HG02884 (cell line): ENCODE measurements at regions not wholly inside any gene's neighbourhood (a gene's known extent, or its start where the extent isn't known, plus 50 kb on each side); places are given as distances from the start of the nearest gene placed in this dataset.

Experiments
- ATAC-seq: cut with Tn5 transposase; IDR thresholded peaks from one replicate; pipeline ENCODE4 v1.9.1; 2021; ENCODE audit warnings: mild to moderate bottlenecking, moderate library complexity; ENCODE audit not compliant: unreplicated experiment

- no peak for ATAC-seq
Measured at GRCh38 chr16:64312980-64313379, 808.9 kb downstream of the CDH11 start.

- no peak for ATAC-seq
Measured at GRCh38 chr16:64312292-64312691, 809.6 kb downstream of the CDH11 start.

- no peak for ATAC-seq
Measured at GRCh38 chr16:64311241-64311640, 810.6 kb downstream of the CDH11 start.

- no peak for ATAC-seq
Measured at GRCh38 chr16:64309398-64310110, 812.3 kb downstream of the CDH11 start.

GRCh38 chr16:64308721-64309120 lies 813.1 kb downstream of the CDH11 start:
- no peak for ATAC-seq

GRCh38 chr16:64307431-64307830 lies 814.4 kb downstream of the CDH11 start:
- no peak for ATAC-seq

GRCh38 chr16:64305663-64306062 lies 816.2 kb downstream of the CDH11 start:
- ATAC-seq: no peak

GRCh38 chr16:64304951-64305350 lies 816.9 kb downstream of the CDH11 start:
- ATAC-seq: no peak

GRCh38 chr16:64304396-64304795 lies 817.5 kb downstream of the CDH11 start:
- ATAC-seq: no peak

- ATAC-seq: no peak
Measured at GRCh38 chr16:64297863-64298600, 823.8 kb downstream of the CDH11 start.

GRCh38 chr16:64295466-64295865 lies 826.4 kb downstream of the CDH11 start:
- ATAC-seq: no peak

GRCh38 chr16:64292953-64293352 lies 828.9 kb downstream of the CDH11 start:
- no peak for ATAC-seq

GRCh38 chr16:64292161-64292560 lies 829.7 kb downstream of the CDH11 start:
- ATAC-seq: no peak

- no peak for ATAC-seq
Measured at GRCh38 chr16:64290461-64290860, 831.4 kb downstream of the CDH11 start.

GRCh38 chr16:64287655-64288528 lies 834.0 kb downstream of the CDH11 start:
- no peak for ATAC-seq

- ATAC-seq: no peak
Measured at GRCh38 chr16:64282181-64282580, 839.7 kb downstream of the CDH11 start.

GRCh38 chr16:64280317-64280716 lies 841.5 kb downstream of the CDH11 start:
- no peak for ATAC-seq

- ATAC-seq: no peak
Measured at GRCh38 chr16:64278196-64278595, 843.7 kb downstream of the CDH11 start.

- no peak for ATAC-seq
Measured at GRCh38 chr16:64276646-64277045, 845.2 kb downstream of the CDH11 start.

- no peak for ATAC-seq
Measured at GRCh38 chr16:64272028-64272427, 849.8 kb downstream of the CDH11 start.

- no peak for ATAC-seq
Measured at GRCh38 chr16:64269756-64270155, 852.1 kb downstream of the CDH11 start.
